K562 (cell line): ENCODE measurements at regions not wholly inside any gene's neighbourhood (a gene's known extent, or its start where the extent isn't known, plus 50 kb on each side); places are given as distances from the start of the nearest gene placed in this dataset.

Experiments
- ATAC-seq: fragments of 200-7000 bp; cut with Tn5 transposase; 3 replicates; pipeline ENCODE4 v1.9.1; 2020; ENCODE audit warnings: moderate library complexity
- BruUV-seq: library from RNA; stranded (reverse); fragments of 400-500 nt; replicated peaks from 2 replicates; lab custom pipeline; 2021; lab: Mats Ljungman, UMichigan
- CTCF ChIA-PET: fragments of 300-600 bp; formaldehyde crosslinking; extraction: SDS; loops from one replicate; lab custom pipeline; 2021; ENCODE audit warnings: low intra/inter-chr PET ratio; lab: Yijun Ruan, JAX
- POLR2A ChIA-PET: fragments of 300-600, 350-650 bp; sonication (Branson Sonifier 250); formaldehyde crosslinking; extraction: SDS; loops from one replicate; lab custom pipeline; 2021; ENCODE audit warnings: antibody characterized with exemption, inconsistent platforms; lab: Yijun Ruan, JAX
- DNase-seq, 4 experiments: peaks; one replicate each; pipeline versions ENCODE4 v3.0.0 to v3.0.0-alpha.2; 2011 to 2018; ENCODE audit warnings: low spot score in 3 of 4, mixed read lengths in 3 of 4; ENCODE audit errors: extremely low read depth in 1 of 4
- FAIRE-seq: peaks from 2 replicates; lab custom pipeline; 2011; peaks lifted over from hg19 to GRCh38; lab: Jason Lieb, UNC
- H2AFZ ChIP-seq: 2 replicates; pipeline ENCODE4 v1.6.0; 2011; ENCODE audit warnings: low read depth, low read length, control low read depth, inconsistent platforms
- H3K27ac ChIP-seq: fragments of 200-600 bp; 3 replicates; pipeline ENCODE4 v1.8.0; 2011; ENCODE audit warnings: low read depth, mild to moderate bottlenecking, control low read depth, inconsistent platforms, low read length, moderate library complexity, mixed read lengths; ENCODE audit errors: extremely low read depth
- H3K27me3 ChIP-seq, 2 experiments: fragments of 300-600 bp in 1 of 2; 2 replicates in 1 of 2; 3 replicates in 1 of 2; pipeline versions ENCODE4 v1.6.0 to v1.8.0; 2011; ENCODE audit warnings: inconsistent platforms in 2 of 2, low read length in 2 of 2, mild to moderate bottlenecking in 1 of 2, mixed read lengths in 1 of 2, moderate library complexity in 1 of 2; ENCODE audit not compliant: control insufficient read depth in 2 of 2, insufficient read depth in 2 of 2
- H3K36me3 ChIP-seq: fragments of 300-600 bp; 3 replicates; pipeline ENCODE4 v1.8.0; 2011; ENCODE audit warnings: mild to moderate bottlenecking, low read length, inconsistent platforms; ENCODE audit not compliant: control insufficient read depth, insufficient read depth
- H3K4me1 ChIP-seq, 2 experiments: fragments of 200-600 bp in 1 of 2; replicated peaks in 1 of 2; 2 replicates in 1 of 2; 3 replicates in 1 of 2; pipeline versions ENCODE4 v1.5.1 to v1.8.0; 2011; ENCODE audit warnings: inconsistent platforms in 2 of 2, low read length in 2 of 2, mild to moderate bottlenecking in 1 of 2, mixed read lengths in 1 of 2, moderate library complexity in 1 of 2; ENCODE audit not compliant: control insufficient read depth in 2 of 2, insufficient read depth in 2 of 2
- H3K4me2 ChIP-seq: 2 replicates; pipeline ENCODE4 v1.6.1; 2011; ENCODE audit warnings: low read length, control low read depth, inconsistent platforms, mixed read lengths; ENCODE audit not compliant: insufficient read depth
- H3K4me3 ChIP-seq: fragments of 200-600 bp; sonication (generic), shearing (Covaris generic); 2 replicates; pipeline ENCODE4 v1.5.1; 2016; ENCODE audit warnings: control low read depth, inconsistent platforms
- H3K79me2 ChIP-seq: fragments of 200-600 bp; 3 replicates; pipeline ENCODE4 v1.8.0; 2011; ENCODE audit warnings: low read length, inconsistent platforms; ENCODE audit not compliant: control insufficient read depth, insufficient read depth
- H3K9ac ChIP-seq, 2 experiments: 2 replicates each; pipeline versions ENCODE4 v1.6.0 to v1.6.1; 2011; ENCODE audit warnings: low read depth in 2 of 2, low read length in 2 of 2, control low read depth in 1 of 2, inconsistent platforms in 1 of 2, mild to moderate bottlenecking in 1 of 2, mixed read lengths in 1 of 2; ENCODE audit not compliant: insufficient read depth in 1 of 2
- H3K9me1 ChIP-seq: one replicate; pipeline ENCODE4 v1.6.0; 2011; ENCODE audit warnings: inconsistent platforms, mild to moderate bottlenecking, low read length, moderate library complexity; ENCODE audit not compliant: control insufficient read depth, insufficient read depth
- H3K9me3 ChIP-seq: replicated peaks from 2 replicates; pipeline ENCODE4 v1.5.1; 2011; ENCODE audit warnings: low read depth, low read length, inconsistent platforms; ENCODE audit not compliant: control insufficient read depth, insufficient read depth
- H4K20me1 ChIP-seq: replicated peaks from 2 replicates; pipeline ENCODE4 v1.6.1; 2011; ENCODE audit warnings: low read length, inconsistent platforms, mixed read lengths; ENCODE audit not compliant: control insufficient read depth, insufficient read depth
- ARID1B ChIP-seq: fragments of 450-650 bp; IDR thresholded peaks from 2 replicates; pipeline ENCODE4 v1.6.1; 2016; ENCODE audit warnings: antibody characterized with exemption, mild to moderate bottlenecking, inconsistent platforms
- CBFB ChIP-seq: sonication (generic); formaldehyde crosslinking; IDR thresholded peaks from 2 replicates; pipeline ENCODE4 v1.4.0; 2020; ENCODE audit warnings: mild to moderate bottlenecking, missing genetic modification reagents
- HNRNPK ChIP-seq: fragments of 200-400 bp; formaldehyde crosslinking; IDR thresholded peaks from one replicate; pipeline ENCODE4 v1.6.1; 2018; ENCODE audit warnings: mild to moderate bottlenecking, low read depth, low read length; ENCODE audit not compliant: poor library complexity, severe bottlenecking
- HSF4 ChIP-seq: fragments of 250-450 bp; sonication (Bioruptor Pico); IDR thresholded peaks from 2 replicates; pipeline ENCODE4 v2.1.2; 2022; ENCODE audit warnings: mild to moderate bottlenecking, moderate library complexity, borderline replicate concordance
- ILK ChIP-seq: fragments of 450-650 bp; IDR thresholded peaks from 2 replicates; pipeline ENCODE4 v1.6.1; 2016; ENCODE audit warnings: missing genetic modification characterization, low read depth, mild to moderate bottlenecking, missing compliant biosample characterization, moderate library complexity, borderline replicate concordance
- RBFOX2 ChIP-seq: fragments of 200-400 bp; formaldehyde crosslinking; IDR thresholded peaks from 2 replicates; pipeline ENCODE4 v1.6.1; 2017; ENCODE audit warnings: low read depth, mild to moderate bottlenecking, low read length, moderate library complexity
- SIRT6 ChIP-seq: IDR thresholded peaks from one replicate; pipeline ENCODE4 v1.6.1; 2012; ENCODE audit warnings: low read depth, mild to moderate bottlenecking, control low read depth, inconsistent platforms, low read length, moderate library complexity
- SP1 ChIP-seq: sonication (generic); formaldehyde crosslinking; IDR thresholded peaks from 2 replicates; pipeline ENCODE4 v1.8.1; 2022; ENCODE audit warnings: mild to moderate bottlenecking, missing genetic modification reagents
- TFAM ChIP-seq: fragments of 250-450 bp; sonication (Bioruptor Pico); conservative IDR thresholded peaks from 2 replicates; pipeline ENCODE4 v1.5.0; 2021; ENCODE audit warnings: mild to moderate bottlenecking, moderate library complexity
- TFE3 ChIP-seq: fragments of 450-650 bp; formaldehyde crosslinking; IDR thresholded peaks from 2 replicates; pipeline ENCODE4 v1.4.0; 2020; ENCODE audit warnings: mild to moderate bottlenecking, mixed read lengths
- WGBS: fragments of 100-300 bp; shearing (Covaris generic); methylation state at CpG from one replicate; pipeline ENCODE4 v1.1.6; 2016; ENCODE audit warnings: low coverage, mixed read lengths; ENCODE audit not compliant: insufficient coverage; ENCODE audit errors: missing lambda C conversion rate; 5-methylcytosine and 5-hydroxymethylcytosine counted together
- in situ Hi-C: fragments of 300-500 bp; cut with MboI; formaldehyde crosslinking; loops from 4 replicates; pipeline ENCODE4 v1.15.0; 2018; ENCODE audit warnings: inconsistent platforms, mixed read lengths
- intact Hi-C: fragments of 100-400 bp; cut with micrococcal nuclease; formaldehyde crosslinking; loops from 2 replicates; pipeline ENCODE4 v1.14.2; 2022
- TF ChIP-seq, protein P1 (sequence below): sonication (generic); formaldehyde crosslinking; IDR thresholded peaks from 2 replicates; pipeline ENCODE4 v1.9.0; 2022; ENCODE audit warnings: mild to moderate bottlenecking, missing genetic modification reagents
- TF ChIP-seq, protein P2 (sequence below): fragments of 250-450 bp; sonication (Bioruptor Pico); IDR thresholded peaks from 2 replicates; pipeline ENCODE4 v1.5.0; 2021

DNA sequence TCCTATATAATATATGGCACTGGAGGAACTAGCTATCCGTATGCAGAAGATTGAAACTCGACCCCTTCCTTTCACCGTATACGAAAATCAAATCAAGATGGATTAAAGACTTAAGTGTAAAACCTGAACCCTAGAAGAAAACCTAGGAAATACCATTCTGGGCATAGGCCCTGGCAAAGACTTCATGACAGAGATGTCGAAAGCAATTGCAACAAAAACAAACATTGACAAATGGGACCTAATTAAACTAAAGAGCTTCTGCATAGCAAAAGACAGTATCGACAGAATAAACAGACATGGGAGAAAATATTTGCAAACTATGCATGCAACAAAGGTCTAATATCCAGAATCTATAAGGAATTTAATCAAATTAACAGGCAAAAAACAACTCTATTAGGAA is 61.4 kb upstream of the HDAC9 start:
- H3K9me3 ChIP-seq: no peaks in the 10 kb centered on the region
- H3K36me3 ChIP-seq: no peaks in the 10 kb centered on the region
- no peaks in the 10 kb centered on the region for H4K20me1 ChIP-seq
- H2AFZ ChIP-seq: no peak overlapping the region
- H3K27ac ChIP-seq: no peak overlapping the region
- no peaks in the 10 kb centered on the region for H3K27me3 ChIP-seq
- 2% methylated on average over 6 of the region's 6 CpGs for WGBS
- no peak for FAIRE-seq
- no peak overlapping the region for H3K4me3 ChIP-seq
- no peak overlapping the region for H3K9ac ChIP-seq
- no peaks in the 10 kb centered on the region for H3K79me2 ChIP-seq
- ATAC-seq: no peak
- TF ChIP-seq SP1 (CRISPR knock-in tag) (no peak), TFE3 (CRISPR knock-in tag) (no peak), ILK (no peak), RBFOX2 (no peak), CBFB (CRISPR knock-in tag) (no peak), HSF4 (CRISPR knock-in tag) (no peak), SIRT6 (no peak), HNRNPK (no peak), ARID1B (no peak), TFAM (CRISPR knock-in tag) (no peak)
- TF ChIP-seq, protein P1, sequence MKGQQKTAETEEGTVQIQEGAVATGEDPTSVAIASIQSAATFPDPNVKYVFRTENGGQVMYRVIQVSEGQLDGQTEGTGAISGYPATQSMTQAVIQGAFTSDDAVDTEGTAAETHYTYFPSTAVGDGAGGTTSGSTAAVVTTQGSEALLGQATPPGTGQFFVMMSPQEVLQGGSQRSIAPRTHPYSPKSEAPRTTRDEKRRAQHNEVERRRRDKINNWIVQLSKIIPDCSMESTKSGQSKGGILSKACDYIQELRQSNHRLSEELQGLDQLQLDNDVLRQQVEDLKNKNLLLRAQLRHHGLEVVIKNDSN: no peak
- TF ChIP-seq, protein P2, sequence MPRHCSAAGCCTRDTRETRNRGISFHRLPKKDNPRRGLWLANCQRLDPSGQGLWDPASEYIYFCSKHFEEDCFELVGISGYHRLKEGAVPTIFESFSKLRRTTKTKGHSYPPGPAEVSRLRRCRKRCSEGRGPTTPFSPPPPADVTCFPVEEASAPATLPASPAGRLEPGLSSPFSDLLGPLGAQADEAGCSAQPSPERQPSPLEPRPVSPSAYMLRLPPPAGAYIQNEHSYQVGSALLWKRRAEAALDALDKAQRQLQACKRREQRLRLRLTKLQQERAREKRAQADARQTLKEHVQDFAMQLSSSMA: no peak
- no peak overlapping the region for H3K4me2 ChIP-seq
- no TSS peak for BruUV-seq
- no peaks in the 10 kb centered on the region for H3K9me1 ChIP-seq
- ChIA-PET CTCF (no interaction called here), POLR2A (no interaction called here)
- no peaks in the 10 kb centered on the region for H3K4me1 ChIP-seq
- in situ Hi-C loops: no loop called here
- DNase-seq: no peak
- intact Hi-C loops: no loop called here
